NOMO-1 treated with DMSO at 0.1 percent for 48 hours (cell line): ENCODE measurements at regions not wholly inside any gene's neighbourhood (a gene's known extent, or its start where the extent isn't known, plus 50 kb on each side); places are given as distances from the start of the nearest gene placed in this dataset.
"Not testable (repeated sequence)": the region's sequence is repeated elsewhere in the genome, so short reads cannot be mapped to it uniquely, and the experiment has no call there.

Experiments used
- DNase-seq: peaks from one replicate; lab custom pipeline; 2025; ENCODE audit not compliant: unreplicated experiment; lab: John Stamatoyannopoulos, UW

- DNase-seq, result no peak
Measured at GRCh38 chr12:105455261-105455660, 124.8 kb downstream of the C12orf75 start.

DNA sequence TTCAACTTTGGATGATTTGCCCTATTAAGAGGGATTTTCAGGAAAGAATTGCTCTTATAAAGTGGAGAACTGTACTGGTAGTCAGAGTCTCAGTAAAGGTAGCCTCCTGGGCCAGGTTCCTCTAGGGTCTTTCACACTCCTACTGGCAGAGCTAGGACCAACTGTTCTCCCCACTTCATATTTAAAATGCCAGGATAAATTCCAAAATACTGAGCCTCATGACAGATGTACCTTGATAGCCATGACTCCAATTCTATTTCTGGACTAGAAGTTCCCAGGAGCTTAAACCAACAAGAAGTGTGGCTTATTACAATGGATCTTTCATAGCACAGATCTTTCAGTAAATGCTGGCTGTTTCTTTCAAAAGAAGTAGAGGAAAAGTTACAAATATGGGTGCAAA, 126.5 kb downstream of the C12orf75 start:
- no peak for DNase-seq

GRCh38 chr12:105459760-105460330, 129.4 kb downstream of the C12orf75 start:
- no peak for DNase-seq

DNA sequence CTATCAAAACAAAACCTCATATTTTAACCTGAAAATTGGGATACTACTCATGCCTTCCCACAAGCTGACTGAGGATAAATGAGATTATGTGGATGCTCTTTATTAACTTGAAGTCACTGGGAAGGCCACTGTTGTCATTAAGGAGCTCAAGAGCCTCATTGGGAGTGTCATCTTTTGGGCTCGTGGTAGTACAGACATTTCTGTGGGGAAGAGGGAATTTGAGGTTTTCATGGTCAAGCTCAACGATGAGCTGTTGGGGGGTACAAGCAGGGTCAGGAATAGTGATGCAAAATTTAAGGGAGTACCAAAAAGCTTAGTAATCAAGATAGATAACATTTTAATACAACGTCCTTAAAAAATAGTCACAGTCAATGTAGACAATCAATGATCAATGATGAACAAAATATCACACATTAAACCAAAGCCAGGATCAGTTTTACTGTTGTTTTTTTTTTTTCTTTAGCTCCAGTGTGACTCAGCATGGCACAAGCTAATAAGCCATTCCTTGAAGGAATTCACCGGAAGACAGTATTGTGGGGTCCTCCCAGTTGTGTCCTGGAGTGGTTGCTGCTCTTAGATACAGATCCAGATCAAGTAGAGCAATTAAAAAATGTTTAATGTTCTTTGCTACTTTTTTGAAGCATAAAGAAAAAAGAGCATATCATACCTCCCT, 130.9 kb downstream of the C12orf75 start:
- DNase-seq, result no peak

DNA sequence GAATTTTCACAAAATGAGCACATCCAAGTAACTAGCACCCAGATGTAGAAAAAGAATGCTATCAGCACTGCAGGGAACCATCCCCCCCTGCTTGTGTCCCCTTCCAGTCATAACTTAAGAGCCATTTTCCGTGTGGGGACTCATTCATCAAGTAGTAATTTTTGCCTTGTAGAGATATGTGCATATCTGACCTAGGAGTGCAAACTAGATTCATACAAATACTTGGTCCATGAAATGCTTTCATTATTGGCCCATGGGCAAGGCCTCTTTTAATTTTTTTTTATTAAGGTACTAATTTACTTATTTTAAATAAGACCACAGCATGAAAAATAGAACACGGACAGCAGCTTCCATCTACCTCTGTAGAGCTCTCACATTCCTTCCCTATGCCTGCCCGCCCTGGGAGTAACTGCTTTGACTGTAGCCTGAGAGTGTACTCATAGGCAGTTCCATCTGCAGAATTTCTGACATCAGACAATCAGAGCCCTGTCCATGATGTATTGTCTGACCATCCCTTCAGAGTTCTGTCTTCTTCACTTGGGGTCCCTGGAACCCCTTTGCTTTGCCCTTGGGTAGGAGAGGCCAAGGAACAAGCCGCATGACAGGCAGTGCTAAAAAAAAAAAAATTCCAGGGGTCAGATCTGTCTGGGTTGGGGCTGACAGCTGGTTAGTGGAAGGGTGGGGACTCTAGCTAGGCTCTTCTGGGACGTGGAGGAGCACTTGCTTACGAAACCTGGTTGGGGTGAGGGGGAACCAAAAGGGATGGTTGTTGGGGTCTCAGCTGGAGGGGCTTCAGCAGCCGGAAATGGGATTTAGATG, 131.7 kb downstream of the C12orf75 start:
- no peak for DNase-seq

DNA sequence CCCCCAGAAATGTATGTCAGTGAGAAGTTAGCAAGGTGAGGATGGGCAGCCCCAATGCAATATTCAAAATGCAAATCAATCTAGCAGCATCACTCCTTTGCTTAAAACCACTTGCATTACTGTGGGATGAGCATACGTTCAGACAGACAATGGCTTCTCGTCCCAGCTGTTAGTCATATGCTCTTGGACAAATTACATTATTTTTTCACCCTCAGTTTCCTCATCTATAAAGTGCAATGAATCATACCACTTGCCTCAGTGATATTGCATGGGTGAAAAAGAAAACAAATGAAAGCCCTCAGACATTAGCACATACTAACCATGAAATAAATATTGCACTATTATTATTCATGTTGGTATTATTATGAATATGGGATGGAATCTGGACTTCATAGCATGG, 132.3 kb downstream of the C12orf75 start:
- no peak for DNase-seq

DNA sequence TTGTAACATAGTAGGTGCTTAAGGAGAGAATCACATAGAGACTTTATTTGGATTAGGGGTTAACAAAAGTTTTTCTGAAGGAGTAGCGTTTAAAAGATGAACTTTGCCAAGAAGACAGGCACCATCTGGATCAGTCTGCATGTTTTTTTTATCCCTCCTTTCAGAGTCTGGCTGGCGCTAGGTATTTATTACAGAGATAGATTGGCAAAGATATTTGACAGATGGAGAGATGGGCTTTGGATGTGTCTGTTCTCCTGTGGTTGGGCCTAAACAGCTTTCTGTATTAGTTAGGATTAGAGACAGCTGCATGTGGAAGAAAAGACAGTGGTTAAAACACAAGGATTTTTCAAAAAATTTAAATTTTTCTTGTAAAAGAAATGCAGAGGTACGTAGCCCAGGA, 133.9 kb downstream of the C12orf75 start:
- no peak for DNase-seq

DNA sequence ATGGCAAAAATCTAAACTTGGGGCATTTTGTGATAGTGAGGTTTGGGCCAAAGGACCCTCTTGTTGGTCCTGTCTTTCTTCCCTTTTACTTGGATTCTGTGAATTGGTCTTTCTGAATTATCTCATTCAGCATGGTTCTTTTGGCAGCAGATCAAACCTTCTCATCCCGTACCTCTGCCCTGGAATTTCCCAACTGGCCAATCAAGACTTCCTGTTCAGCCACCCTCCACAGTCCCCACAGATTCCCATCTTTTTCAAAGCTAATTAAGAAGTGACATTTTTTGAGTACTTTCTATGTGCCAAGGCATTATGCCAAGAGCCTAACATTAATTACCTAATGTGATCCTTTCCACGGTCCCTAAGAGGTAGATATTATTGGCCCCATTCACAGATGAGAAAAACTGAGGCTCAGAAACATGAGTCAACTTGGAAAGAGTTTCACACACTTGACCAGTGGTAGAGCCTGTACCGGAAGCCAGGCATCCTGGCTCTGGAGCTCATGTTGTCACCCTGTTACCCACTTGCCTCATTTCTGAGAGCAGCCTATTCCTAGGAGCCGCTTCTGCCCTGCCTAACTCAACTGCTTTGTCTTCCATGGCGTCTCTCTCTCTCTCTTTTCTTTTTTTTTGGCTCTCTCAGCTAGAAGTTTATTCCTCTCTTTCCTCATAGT, 135.9 kb downstream of the C12orf75 start:
- no peak for DNase-seq

DNA sequence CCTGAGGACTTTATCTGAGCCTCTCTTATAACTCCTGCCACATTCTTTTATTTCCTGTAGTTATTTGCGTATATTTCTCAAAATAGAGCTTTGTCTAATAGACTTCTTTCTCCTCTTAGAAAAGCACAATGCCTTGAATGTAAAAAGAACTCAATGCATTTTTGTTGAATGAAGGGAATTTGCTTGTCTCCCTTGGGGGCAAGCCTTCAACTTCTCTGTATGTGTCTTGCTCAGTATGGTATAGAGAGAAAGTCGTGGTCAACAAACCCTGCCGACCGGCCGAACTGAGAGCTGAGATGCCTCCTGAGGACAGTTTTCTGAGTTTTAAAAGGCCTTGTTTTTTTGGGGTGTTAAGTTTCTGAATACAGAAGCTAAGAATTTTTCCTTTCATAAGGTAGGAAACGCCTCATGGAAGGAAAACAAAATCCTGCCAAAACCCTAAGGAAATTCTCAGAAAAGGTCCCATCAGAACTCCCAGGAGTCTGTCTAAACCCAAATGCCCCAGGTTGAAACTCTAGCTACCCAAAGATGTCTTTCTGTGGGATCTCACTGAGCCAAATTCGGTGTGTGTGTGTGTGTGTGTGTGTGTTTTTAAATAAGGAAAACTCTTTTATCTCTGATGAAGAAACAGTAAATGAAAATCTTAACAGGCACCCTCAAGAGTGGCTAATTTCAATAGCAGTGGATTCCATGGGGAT, 136.6 kb downstream of the C12orf75 start:
- no peak for DNase-seq

DNA sequence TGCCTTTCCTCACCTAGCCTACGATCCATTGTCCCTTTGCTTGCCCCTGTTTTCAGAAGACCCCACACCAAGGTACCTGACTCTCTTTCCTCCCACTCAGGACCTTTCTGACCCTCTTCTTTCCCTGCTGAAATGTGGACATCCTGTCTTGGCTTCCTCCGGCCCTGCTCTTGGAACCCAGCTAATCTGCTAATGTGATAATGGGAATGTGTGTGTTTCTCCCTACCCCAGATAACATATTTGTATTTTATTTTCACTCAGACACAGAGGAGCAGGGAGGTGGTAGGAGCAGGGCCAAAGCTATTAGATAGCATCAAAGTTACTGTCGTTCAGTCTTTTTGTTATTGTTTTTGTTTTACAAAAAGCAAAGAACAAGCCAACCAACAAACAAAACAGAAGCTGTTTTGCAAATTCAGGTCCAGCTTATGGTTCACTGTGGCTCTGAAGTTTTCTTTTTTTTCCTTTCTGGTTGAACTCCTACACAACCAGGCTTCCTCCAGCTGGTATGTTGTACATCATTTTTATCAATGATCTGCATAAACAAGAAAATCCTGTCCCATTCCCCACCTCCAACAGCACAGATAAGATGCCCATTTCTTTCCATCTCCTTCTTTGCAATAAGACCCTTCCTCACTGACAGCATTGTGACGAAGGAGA, 137.3 kb downstream of the C12orf75 start:
- no peak for DNase-seq

DNA sequence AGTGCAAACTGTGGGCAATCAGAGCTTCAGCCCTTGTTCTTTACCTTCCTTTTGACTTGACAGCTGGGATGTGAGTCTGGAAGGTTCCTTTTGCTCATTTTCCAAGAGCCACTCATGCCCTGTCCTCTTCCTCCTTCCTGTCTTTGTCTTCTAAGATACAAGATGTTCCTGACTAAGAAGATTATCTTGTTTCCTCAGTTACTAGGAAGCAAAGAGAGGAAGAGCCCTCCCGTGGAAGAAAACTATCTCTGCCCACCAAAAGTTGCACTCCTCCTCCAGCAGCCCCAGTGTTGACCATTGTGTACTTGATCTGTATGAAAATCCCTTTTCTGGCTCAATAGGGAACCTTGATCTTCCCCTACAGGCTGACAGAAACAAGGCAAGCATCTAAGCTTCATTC, 138.0 kb downstream of the C12orf75 start:
- DNase-seq, result no peak

DNA sequence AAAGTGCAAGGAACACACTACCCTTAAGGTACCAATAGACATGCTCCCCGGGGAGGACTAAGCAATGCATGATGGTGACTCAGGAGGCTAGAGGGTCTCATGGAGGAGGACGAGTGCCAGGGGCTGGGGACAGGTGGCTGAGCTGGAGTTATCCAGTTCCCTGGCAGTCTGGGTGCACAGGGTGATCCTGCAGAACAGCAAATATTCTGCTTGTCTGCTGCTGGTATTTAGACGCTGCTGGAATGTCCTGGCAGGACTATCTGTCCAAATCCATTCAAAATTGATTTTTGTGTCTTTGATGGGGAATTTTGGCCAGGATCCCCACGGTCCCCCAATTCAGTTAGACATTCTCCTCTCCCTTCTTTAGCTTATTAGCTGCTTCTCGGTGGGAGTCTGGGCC, 138.7 kb downstream of the C12orf75 start:
- DNase-seq, result no peak

GRCh38 chr12:105469701-105470100, 139.2 kb downstream of the C12orf75 start:
- no peak for DNase-seq

GRCh38 chr12:105470102-105470501, 139.6 kb downstream of the C12orf75 start:
- no peak for DNase-seq

DNA sequence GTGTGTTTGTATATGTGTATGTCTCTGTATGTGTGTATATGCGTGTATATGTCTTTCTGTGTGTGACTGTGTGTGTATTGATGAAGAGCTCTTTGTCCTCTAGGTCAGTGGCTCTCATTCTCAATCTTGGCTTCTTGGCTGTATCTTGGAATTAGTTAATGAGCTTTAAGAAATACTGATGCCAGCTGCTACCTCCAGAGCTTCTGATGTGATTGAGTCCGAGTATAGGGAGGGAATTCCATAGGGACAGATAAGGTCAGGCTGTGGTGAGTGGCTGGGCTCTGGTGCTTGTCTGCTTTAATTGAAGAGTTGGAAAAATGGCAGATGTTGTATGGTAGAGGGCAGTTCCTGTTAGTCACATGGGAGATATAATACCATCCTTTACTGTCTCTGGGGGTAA, 140.1 kb downstream of the C12orf75 start:
- no peak for DNase-seq

- peak; percentile 26 for DNase-seq
Measured at GRCh38 chr12:105474672-105475071, 144.2 kb downstream of the C12orf75 start.

DNA sequence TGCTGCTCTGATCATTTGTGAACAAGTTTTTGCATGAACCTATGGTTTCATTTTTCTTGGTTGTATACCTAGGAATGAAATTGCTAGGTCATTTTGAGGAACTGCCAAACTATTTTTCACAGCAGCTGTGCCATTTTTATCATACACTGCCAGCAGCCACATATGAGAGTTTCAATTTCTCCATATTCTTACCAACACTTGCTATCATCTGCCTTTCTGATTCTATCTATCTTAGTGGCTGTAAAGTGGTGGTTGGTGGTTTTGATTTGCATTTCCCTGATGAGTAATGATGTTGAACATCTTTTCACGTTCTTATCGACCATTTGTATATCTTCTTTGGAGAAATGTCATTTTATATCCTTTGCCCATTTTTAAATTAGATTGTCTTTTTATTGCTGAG, 146.1 kb downstream of the C12orf75 start:
- no peak for DNase-seq

DNA sequence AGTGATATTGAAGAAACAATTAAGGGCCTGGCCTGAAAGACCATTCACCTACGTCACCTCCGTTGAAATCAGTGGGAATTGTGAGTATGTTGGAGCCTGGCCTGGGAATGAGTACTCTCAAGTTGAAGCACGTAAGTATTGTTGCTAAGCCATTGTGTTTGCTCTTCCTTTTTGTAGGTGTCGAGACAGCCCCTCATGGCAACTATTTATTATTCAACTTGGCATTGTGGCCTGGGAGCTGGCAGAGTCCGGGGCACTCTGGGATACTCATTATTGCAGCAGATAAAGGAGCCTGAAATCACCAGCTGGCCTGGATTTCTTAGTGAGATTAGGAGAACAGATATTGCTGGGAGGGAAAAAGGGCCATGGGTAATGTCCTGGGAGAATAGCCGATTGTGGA, 147.4 kb downstream of the C12orf75 start:
- DNase-seq, result no peak

GRCh38 chr12:105478788-105479187, 148.3 kb downstream of the C12orf75 start:
- not testable (repeated sequence) for DNase-seq

GRCh38 chr12:105479710-105480109, 149.2 kb downstream of the C12orf75 start:
- DNase-seq, result no peak

DNA sequence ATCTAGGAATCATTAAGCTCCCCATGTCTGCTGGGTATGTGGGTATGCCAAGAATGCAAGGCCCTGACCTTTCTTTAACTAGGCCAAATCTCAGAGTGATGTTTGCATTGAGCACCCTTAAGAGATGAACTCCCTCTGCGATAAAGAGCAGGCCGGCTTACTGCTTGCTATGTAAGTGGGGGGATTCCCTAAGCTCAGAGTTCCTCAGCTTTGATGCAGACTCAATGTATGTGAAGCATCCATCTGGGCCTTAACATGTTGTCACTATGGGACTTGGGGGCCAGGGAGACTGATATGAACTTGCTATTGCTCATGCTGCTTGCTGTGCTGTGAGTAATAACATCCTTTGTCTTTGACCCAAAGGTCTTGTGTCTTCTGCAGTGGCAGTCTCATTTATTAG, 149.7 kb downstream of the C12orf75 start:
- DNase-seq, result no peak
